ENCODE measurements at regions not wholly inside any gene's neighbourhood (a gene's known extent, or its start where the extent isn't known, plus 50 kb on each side); places are given as distances from the start of the nearest gene placed in this dataset.

GRCh38 chr16:54412777-54413455 is 126.3 kb upstream of the IRX3 start:
- no peak for DNase-seq

GRCh38 chr16:54412037-54412436 is 125.5 kb upstream of the IRX3 start:
- DNase-seq, result no peak

DNA sequence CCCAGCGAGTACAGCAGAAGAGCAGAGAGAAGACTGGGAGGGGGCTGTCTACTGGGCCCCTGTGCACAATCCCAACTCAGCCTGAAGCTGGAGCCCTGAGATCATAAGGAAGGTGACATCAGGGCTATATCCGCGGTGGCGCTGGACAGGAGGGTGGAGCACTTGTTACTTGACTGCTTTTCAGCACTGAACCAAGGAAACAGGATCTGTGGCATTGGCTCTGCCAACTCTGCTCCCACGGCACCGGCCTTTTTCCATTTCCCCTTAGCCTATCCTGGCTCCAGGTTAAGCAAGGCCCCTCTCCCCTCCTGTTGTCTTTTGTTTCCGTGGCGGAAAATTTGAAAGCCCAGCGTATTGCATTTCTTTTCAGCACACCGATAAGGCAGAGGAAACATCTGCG is 125.0 kb upstream of the IRX3 start:
- peak; percentile 42 for DNase-seq

DNA sequence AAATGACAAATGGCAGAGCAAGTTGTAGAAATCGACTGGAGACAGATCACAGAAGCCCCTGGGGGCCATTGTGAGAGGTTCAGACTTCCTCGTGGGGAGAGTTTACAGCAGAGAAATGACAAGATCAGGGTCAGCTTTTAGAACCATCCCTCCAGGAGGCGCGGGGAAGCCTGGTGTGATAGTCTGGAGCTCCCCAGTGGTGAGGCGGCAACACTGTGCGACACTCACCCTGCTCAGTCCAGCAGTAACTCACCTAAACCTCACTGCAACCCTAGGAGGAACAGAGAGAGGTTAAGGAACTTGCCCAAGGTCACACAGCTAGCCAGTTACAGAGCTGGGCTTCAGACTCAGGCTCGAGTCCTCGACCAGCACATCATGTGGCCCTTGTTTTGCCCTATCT is 123.4 kb upstream of the IRX3 start:
- no peak for DNase-seq

DNA sequence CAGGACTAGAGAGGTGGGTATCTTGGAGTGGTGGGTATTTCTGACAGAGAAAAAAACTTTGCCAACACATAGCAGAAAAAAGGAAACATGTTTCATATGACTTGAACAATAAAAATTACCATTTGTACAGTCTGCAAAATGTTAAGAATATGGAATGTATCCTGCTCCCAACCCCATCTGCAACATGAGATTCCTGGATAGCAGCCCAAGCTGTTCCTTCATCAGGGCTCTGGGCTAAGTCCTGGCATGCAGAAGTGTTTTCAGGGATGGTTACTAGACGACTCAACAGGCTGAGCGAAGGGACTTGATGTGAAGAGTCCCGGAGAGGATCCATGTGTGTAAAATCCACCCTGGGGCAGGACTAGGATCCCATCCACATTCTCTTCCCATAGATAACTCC is 121.0 kb upstream of the IRX3 start:
- no peak for DNase-seq

DNA sequence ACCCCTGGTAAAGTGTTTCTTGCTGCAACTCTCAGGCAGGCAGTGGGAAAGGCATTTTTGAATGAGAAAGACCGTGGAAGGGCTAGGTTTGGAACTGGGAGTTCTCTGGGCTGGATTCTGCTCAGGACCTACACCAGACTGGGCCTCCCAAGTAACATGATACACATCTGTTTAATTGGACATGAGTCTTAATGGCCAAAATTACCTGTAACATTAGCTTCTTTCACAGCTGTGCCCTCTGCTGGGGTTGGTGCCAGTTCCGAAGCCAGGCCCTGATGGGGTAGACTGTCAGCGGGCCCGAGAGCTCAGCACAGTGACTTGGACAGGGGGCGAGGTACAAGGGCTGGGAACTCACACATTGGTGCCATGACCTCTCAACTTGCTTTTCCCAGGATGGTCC is 118.9 kb upstream of the IRX3 start:
- no peak for DNase-seq

DNA sequence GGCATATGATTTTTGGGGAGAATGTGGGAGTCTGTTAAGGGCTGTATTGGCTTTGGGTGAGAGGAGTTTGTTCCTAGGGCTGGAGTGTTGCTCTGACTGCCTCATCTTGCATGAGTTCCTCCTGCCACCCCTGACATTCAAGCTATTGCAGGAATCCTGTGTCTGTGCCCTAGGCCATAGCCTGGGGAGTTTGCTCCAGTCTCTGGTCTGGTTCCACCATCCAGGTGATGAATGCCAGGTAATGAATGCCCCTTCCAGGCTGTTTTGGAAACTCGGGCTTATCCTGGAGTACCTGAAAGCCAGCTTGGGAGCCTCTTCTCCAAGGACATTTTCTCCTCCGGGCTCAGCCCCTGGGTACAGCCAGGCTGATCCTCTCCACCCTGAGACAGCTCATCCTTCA is 117.0 kb upstream of the IRX3 start:
- DNase-seq, result no peak

- no peak for DNase-seq
These were observed 116.3 kb upstream of the IRX3 start for GRCh38 chr16:54402873-54403272.

DNA sequence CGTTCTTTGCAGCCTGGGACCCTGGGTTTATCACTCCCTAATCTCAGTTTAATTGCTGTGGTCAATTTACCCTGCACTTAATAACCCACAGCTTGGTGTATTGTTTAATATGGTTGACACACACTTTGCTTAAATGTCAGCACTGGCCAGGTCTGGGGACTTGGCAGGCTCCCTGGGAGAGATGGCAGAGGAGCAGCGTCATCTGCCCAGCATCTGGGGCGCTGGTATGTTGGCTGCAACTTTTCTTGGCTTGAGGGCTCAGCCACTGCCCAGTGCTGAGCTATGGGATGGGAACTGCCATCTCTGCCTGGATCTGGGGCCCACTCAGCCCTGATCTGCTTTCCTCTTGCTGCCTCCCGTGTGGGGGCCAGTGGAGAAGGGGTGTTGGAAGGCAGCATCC is 115.7 kb upstream of the IRX3 start:
- no peak for DNase-seq

GRCh38 chr16:54400261-54400660 is 113.7 kb upstream of the IRX3 start:
- DNase-seq, result no peak

DNA sequence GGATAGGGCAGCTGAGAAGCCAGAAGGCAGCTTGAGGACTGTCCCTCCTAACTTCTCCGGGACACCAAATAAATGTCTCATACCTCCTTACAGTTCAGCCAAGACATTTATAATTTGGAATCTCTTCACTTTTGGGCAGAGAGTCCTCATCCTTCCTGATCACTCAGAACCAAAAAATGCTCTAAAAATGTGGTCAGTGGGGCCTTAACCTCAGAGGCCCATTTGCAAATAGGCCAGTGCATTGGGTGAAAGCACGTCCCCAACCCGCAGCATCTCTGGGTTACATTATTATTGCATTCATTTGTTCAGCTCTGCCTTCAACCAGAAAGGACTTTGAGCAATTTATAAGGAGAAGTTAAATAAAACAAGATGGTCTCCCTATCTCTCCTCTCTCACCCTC is 112.4 kb upstream of the IRX3 start:
- no peak for DNase-seq

GRCh38 chr16:54397838-54398237 is 111.3 kb upstream of the IRX3 start:
- DNase-seq, result no peak

DNA sequence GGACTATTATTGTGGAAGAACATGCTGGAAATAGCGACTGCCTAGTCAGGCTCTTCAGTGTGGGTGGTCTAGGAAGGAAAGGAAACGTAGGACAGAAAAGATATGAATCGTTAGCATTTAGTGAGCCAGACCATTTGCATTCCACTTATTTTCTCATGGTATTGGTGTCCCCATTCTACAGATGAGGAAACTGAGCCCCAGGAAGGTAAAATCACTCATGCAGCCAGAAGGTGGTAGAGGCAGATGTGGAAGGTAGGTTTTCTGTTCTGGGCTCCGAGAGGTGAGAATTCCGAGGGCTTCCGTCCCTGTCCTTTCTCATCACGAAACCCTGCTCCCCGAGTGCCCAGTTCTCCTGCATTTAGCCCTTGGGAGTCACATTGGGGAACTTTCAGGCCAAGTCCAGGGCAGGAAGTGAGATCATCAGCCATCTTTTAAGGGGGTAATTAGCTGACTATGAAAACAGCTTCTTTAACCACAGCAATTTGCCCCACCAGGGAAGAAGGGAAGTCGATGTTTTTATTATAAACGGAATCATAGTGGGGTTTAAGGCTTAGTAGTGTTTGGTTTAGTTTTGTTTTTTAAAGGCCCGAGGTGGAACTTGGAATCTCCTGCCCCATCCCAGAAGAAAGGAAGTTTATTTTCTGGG is 110.7 kb upstream of the IRX3 start:
- no peak for DNase-seq

DNA sequence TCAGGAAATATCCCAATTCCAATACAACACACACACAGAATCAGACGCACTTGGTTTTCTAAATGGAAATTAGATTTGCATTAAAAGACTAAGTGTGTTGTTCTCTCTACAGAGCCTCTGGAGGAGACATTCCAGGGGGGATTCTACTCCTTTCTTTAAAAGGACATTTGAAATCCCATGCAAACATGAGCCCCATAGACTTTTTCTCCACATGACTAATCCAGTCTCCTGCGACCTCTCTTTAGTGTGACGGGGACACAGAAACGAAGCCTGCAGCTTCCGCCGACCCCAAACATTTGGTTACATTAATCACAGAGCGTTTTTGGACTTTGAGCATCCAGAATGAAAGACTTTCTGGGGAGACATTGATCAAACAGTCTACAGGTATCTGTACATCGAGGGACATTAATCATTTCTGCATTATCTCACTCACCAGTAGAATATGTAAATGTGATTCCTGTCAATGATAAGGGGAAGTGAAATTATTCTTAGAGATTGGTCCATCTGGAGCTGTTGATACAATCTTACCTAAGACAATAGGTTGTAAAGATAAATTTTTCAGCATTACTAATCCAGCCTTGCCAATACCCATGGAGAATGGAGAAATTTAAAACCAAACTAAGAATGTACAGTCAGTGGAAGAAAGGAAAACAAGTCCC is 103.4 kb upstream of the IRX3 start:
- DNase-seq, result no peak

DNA sequence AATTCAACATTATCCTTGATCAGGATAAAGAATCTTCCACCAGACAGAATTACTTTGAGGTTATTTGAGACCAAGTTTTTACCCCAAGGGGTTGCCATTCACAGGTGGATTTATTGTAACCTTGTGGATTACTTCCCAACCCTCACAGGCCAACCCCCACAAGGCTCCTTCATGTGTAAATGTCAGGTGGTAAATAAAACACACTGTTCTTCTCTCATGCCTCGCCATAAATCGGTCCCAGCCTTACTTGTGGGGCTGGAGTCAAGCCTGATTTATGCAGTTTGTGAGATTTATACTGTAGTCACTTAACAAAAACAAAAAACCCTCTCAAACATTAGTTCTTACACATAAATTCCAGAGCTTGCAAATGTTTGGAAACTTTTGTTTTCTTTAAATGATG is 98.6 kb upstream of the IRX3 start:
- peak; percentile 58 for DNase-seq

GRCh38 chr16:54381601-54382313 is 95.2 kb upstream of the IRX3 start:
- no peak for DNase-seq

- DNase-seq, result no peak
These were observed 88.5 kb upstream of the IRX3 start for GRCh38 chr16:54375071-54375470.

- no peak for DNase-seq
These were observed 87.2 kb upstream of the IRX3 start for GRCh38 chr16:54373534-54374520.

DNA sequence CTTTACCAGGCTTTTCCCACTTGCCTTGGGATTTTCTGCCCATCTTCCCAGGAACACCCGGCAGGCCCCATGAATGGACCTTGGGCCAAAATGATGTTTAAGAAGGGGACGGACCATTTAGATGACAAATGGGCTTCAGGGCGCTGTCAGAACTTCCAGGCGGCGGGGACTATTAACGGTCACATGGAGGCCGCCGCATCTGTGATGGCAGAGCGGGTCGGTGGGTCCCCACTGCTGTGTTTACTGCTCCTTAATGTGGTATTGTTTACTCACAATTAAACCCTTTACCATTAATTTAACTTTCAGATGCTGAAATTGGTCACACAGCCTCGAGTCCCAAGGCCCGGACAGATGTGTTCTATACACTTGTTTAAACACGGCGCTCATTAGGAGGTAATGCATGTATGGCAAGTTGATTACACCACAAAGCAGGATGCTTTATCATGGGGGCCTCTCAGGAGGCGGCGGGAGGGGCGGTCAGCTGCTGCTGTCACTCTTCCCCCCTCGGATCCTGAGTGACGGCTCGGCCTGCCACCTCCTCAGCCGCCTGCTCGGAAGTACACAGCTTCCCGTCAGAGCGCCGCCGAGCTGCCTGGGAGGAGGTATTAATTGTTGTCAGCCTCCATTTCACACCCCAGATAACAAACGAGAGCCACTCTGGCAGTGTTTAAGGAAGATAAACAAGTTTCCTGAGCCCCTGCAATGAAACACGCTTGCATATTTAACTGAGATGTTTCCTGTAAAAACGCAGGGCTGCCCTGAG is 83.9 kb upstream of the IRX3 start:
- no peak for DNase-seq

DNA sequence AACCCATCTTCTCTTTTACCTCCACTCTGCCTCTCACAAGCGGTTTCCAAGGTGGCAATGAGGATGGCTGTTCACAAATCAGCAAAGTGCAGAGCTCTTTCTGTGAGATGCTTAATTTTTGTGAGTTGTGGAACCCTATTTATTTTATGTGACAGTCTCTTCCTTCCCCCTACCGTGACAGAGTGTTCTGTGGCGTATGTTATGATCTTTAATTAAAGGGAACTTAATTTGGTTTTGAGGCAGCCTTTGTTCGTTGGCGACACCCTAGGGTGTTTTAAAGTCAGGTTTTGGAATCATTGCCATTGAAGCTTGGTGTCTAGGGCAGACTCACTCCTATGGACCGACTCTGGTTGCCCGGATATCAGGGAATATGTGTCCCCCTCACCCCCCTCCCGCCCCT is 83.3 kb upstream of the IRX3 start:
- DNase-seq, result no peak

DNA sequence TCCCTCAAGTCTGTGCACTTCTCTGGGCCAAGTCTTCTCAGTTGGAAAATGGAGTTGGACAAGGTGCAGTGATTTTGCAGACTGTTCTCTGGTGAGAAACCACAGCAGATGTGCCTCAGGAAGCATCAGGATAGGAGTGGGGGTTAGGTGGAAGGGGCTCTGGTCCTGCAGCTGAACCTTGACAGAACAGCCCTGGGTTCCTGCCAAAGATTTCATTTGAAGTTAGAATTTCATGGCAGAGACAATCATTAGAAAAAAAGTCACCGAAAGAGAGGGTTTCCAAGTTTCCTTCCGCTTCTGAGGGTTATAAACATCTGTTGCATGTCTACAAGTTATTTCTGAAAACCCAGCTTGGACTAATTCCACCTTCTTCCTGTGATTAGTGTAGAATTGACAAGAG is 80.4 kb upstream of the IRX3 start:
- DNase-seq, result no peak

Measured in renal pelvis (tissue), 1 donor.